Activated CD4-positive, alpha-beta T cell treated with anti-CD3 and anti-CD28 coated beads, Interleukin-2, Interleukin-6, amounts not matched to agents 100 ng/mL and 50 ng/mL, durations not matched to agents 16 hours and 8 hours (primary cell): ENCODE measurements at regions not wholly inside any gene's neighbourhood (a gene's known extent, or its start where the extent isn't known, plus 50 kb on each side); places are given as distances from the start of the nearest gene placed in this dataset.

Experiments
- DNase-seq: peaks from one replicate; pipeline ENCODE4 v3.0.0-alpha.2; 2020

DNA sequence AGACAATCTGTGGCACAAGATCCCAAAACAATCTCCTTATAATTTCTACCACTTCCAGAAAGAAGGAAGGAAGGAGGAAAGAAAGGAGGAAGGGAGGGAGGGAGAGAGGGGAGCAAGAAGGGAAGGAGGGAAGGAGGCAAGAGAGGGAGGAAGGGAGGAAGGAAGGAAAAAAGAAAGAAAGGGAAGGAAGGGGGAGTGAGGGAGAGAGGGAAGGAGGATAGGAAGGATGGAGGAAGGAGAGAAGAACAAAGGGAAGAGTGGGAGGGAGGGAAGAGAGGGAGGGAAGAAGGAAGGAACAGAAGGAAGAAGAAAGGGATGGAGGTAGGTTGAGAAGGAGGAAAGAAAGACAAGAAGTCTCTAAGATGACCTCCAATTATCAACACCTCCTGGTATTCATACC is 185.5 kb upstream of the NFE2L3 start:
- DNase-seq, result no peak

DNA sequence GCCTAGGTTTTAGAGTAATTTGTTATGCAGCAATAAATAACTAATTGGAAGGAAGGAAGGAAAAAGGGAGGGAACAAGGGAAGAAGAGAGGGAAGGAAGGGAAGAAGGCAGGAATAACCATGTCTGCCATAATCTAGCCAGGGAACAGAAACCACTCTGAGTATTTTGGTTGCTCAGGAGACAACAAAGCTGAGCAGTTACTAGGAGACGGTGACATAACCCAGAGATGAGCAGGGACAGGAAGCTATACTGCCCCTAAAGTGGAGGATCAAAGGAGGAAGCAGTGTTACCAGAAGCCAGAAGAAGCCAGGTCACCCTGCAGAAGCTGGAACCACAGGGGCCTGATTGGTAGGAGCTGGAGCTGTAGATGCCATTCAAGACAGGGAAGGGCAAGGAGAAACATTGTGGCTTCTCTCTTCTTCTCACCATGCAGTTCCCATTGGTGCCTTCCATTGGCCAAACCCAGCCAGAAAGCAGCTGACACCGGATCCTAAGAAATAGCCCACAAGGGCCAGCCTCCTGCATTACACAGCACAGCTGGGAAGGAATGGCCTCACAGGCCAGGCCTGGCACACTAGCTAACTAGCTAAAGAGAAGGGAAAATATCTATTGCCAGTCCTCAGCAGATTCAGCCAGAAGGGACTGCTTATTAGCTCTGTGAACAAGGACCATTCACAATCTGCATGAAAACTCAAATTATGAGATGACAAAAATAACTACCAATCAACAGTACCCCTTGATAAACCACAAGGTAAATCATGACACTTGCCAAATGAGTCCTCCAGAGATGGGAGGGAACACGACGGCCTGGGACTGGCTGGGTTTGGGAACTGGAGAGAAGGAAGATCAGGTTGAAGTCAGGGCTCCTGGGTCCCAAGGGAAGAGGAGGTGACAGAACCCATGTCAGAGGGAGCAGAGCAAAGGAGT is 184.5 kb upstream of the NFE2L3 start:
- peak; percentile 59 for DNase-seq

DNA sequence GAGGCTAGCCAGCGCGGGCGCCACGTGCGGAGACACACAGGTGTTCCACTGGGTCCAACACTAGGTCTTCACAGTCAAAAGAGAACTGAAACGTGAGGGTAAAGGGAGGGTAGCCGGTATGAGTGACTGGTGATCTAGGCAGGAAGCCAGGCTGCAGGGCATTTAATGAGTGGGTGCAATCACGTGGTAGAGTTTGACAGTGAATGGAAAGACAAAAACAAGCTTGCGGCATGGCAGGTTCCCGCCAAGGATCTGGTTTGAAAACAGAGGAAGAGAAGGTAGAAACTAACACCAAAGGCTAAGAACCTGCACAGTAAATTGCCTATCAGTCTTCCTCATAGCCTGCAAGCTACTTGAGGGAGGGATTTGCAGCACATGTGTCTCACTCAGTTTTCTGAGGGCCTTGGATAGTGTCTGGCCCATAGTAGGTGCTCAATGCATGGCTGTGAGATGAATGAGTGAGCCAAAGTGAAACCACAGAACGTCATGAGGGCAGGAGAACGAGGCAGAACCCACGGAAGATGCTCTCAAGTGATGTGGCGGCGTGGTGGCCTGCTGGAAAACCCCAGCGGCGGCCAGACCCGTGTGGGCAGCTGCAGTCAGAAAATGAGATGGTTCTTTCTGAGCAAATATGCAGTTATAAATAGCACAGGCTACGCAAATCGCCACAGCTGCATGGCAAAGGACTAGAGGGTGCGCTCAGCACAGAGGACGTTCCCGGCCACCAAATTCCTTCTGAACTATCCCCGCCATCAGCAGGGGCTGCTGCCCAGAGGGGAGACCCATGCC is 183.6 kb upstream of the NFE2L3 start:
- DNase-seq, result peak; percentile 94

DNA sequence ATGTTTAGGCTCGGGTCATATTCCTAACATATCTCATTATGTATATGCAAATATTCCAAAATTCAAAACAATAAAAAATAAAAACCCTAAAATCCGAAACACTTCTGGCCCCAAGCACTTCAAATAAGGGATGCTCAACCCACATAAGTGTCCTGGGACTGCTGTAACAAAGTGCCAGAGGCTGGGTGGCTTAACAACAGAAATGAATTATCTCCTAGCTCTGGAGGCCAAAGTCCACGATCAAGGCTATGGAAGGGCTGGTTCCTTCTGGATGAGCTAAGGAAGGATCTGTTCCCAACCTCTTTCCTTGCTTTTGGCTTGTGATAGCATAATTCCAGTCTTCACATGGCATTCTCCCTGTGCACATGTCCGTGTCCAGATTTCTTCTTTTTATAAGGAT is 181.6 kb upstream of the NFE2L3 start:
- no peak for DNase-seq

DNA sequence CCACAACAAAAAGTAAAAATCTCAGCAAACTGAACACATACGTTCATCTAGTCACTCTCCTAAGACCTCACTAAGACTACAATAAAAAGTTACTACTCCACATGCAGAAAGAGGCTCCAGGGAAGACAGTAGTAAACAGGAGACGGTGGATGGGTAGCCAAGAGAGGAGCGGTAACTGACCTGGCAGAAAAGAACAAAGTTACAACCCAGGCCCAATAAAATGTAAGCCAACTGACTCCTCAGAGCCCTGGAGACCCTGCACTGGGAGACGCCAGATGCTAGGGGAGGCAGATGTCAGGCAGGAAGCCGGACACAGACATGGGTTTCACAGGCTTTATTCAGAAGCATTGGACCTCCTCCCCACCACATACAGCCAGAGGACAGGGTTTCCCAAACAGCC is 181.1 kb upstream of the NFE2L3 start:
- no peak for DNase-seq

DNA sequence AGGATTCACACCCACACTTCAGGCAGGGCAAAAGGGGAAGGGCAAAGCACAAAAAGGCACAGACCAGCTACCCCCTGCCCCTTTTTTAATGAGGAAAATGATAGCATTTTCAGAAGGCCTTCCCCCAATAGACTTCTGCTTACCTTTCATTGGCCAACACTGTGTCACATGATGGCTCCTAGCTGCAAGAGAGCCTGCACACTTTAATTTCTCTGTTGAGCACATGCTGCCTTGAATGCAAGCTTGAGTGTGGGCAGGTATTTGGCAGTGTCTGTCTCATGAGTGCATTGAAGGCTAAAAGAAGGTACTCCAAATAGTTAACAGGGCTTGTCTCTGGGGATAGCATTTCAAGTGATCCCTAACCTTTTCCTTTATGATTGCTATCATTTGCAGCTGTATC is 175.4 kb upstream of the NFE2L3 start:
- no peak for DNase-seq

DNA sequence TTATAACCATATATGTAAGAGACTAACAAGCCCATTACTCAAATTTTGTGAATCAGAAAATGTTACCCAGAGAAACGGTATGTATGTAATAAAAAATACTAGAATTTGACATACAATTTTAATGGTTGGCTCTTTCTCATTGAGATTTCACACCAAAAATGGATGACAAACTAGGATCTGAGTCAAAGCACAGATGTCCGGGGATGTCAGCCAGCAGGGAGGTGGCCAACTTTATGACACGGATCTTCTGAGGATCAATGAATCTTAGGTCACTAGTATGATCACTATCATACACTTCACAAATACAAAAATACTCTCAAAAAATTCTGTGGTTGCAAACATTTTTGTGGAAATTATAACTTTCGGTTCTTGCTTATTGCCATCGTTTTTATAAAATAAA is 173.5 kb upstream of the NFE2L3 start:
- DNase-seq, result no peak

DNA sequence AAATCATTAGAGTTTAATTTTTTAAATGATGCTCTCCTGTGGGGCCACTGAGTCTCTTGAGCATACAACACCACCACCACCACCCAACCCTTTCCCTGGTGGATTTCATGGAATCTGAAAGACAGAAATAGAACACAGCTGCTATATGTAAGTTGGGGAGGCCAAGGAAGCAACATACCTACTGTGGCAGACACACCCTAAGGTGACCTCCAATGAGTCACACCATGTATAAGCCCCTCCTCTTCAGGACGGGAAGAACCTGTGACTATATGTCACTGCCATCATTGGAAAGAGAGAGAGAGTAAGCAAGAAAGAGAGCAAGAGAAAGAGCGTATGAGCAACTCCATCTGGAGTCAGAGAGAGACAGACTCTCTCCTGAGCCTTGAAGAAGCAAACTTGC is 172.4 kb upstream of the NFE2L3 start:
- DNase-seq, result no peak

DNA sequence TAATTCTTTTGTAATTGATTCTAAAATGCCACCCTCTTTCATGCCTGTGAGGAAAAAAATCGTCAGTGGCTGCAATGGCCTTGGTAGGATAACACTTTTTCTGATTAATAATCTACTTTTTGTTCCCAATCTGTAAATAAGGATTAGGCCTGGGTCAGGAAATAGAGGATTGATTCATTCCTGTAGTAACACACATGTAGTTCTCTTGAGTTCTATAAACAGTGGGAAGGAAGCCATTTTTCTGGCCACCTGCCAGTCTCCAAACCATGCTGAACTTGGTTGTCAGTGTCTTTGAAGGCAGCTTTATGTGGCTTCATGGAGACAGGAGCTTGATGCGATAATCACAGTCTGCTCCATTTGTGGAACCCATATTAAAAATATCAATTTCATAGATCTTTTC is 169.3 kb upstream of the NFE2L3 start:
- DNase-seq, result no peak

DNA sequence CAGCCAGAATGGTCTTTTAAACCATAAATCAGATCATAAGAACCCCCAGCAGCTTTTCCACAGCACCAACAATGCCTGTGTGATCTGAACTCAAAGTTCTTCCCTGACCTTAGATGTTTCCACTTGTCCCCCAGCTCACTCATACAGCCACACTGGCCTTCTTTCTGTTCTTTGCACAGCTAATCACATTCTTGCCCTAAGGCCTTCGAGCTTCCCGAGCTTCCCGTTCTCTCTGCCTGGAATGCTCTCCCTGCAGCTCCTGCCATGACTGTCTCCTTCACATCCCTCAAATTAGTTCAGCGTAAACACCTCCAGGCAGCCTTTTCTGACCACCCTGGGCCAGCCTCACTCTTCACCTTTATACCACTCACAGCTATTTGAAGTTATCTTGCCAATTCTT is 166.8 kb upstream of the NFE2L3 start:
- no peak for DNase-seq

DNA sequence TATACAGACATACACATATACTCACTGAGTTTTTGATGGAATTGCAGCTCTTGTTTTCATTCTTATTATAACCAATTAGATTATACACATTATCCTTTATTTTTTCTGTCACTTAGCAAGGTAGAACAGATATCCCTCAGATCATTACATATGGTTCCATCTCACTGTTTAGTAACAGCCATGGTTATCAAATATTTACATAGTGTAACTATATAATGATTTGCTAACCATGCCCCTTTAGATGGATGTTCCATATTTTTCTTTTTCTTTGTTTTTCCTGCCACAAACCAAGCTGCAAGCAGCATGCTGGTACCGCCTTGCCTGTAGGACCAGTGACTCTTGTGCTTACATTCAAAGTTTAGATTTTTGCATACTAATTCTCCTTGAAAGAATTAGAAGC is 163.4 kb upstream of the NFE2L3 start:
- DNase-seq, result no peak

DNA sequence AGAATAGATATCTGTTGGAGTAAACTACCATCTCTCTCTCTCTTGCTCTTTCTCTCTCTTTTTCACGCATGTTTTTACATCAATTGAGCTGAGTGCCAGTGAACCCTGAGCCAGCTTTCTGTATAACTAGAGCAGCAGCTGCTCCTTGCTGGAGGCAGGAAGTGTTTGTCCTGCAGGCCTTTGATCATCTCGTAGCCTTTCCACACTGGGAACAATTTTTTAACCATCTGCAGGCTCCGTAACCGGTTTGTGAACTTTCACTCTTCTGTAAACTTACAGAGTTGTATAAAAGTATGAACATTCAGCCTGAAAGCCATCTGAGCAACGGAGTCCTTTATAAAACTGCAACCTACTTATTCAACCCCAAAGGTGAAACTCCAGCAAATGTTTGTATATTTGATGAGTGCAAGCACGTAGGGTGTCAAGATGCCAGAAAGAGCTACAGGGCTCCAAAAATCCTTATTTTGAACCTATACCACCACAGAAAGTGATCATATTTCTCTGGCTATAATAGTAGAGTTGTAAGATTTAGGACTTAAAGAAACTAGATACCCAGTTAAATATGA is 162.8 kb upstream of the NFE2L3 start:
- DNase-seq, result no peak

DNA sequence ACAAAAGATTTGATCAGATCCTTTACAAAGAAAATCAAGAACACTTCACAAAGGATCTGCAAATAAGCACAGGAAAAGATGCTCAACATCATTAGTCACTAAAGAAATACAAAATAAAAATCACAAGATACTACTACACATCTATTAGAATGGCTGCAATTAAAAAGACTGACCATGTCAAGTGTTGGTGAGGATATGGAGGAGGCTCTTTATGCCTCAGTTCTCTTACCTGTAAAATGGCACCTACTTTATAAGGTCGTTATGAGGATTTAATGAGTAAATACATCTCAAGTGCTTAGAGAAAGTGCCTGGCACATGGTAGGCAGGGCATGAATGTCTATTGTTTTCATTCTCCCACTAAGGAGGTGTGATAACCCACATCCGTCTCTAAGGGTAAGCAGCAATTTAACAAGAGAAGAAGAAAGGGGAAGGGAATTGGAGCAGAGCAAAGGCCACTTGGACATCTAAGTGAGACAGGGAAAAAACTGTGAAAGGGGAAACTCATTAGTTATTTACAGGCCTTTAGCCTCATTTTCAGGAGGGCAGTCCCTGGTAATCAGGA is 157.5 kb upstream of the NFE2L3 start:
- DNase-seq, result no peak

DNA sequence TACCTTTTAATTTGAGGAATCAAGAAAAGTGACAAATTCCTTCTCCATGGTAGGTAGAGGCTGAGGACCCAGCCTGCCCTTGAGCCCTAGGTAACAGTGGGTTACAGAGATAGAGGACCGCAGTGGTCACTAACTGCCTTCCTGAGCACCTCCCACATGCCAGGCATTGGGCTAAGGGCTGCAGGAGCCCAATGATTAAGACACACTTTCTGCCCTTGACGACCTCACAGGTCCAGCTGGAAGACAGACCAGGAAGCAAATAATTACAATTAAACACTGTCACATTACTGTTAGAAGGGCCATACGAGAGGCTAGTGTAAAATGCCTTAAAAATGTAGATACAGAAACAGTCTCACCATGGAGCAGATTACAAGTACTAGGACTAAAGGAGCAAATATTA is 156.8 kb upstream of the NFE2L3 start:
- no peak for DNase-seq

DNA sequence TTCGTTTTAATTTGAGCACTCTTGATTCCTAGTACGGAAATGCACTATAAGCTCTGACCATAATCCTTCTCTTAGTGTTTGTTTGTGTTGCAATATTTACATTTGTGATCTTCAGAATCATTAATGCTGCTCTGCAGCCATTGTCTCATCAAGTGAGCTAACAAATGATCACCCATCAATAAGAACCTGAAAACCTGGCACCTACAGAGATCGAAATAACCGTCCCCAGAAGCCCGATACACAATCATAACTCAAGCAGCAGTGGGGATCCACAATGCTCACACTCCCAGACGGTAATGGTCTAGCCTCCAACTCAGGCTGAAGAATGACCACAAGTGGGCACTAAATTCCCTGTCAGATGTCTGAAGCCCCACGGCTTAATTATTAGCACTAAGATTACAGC is 156.0 kb upstream of the NFE2L3 start:
- no peak for DNase-seq

DNA sequence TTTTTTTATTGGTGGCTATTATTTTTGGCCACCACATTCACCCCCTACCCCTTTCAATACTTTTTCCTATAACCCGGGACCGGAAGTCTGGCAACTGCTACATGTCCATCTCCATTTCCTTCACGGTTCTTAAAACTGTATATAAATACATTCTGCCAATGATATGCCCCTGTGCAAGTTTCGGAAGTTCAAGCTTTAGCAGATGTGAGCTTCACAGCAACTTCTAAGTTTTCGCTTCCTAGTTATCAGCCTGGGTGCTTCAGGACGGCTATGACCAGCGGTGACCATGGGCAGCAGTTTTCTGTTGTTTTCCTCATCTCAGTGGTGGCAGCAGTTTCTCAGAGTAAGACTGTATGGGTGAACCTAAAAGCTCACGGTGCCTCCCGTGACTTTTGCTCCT is 153.5 kb upstream of the NFE2L3 start:
- DNase-seq, result no peak

DNA sequence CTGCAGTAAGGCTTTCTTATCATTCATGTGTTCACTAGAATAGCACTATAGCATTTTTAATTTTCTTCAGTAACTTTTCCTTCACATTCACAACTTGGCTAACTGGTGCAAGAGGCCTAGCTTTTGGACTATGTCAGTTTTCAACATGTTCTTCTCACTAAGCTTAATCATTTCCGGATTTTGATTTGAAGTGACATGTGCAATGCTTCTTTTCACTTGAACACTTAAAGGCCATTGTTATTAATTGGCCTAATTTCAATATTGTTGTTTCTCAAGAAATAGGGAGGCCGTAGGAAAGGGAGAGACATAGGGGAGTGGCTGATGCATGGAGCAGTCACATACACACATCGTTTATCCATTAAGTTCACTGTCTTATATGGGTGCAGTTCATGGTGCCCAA is 151.2 kb upstream of the NFE2L3 start:
- no peak for DNase-seq

DNA sequence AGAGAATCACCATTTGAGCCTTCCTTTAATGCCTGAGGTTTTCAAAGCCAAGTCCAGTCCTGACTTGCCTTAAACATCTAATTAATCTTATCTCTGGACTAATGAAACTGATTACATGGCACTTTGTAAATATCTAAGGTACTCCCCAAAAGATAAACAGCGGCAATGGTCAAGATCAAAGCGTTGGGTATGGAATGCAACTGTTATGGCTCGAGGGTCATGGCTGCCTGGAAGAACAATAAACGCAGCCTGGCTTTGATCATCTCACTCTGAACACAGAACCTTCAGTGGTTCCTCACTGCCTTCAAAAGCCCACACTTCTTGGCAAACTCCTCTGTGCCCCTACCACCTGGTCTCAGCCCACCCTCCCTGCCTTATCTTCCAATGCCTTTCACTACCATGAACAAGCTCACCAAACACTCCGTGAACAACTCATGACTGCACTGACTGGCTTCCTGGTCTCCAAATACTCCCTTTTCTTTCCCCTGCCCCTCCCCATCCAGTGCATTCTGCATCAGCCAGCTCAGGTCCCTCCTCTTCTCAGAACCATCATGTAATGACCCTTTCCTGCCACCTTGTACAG is 150.2 kb upstream of the NFE2L3 start:
- DNase-seq, result no peak

DNA sequence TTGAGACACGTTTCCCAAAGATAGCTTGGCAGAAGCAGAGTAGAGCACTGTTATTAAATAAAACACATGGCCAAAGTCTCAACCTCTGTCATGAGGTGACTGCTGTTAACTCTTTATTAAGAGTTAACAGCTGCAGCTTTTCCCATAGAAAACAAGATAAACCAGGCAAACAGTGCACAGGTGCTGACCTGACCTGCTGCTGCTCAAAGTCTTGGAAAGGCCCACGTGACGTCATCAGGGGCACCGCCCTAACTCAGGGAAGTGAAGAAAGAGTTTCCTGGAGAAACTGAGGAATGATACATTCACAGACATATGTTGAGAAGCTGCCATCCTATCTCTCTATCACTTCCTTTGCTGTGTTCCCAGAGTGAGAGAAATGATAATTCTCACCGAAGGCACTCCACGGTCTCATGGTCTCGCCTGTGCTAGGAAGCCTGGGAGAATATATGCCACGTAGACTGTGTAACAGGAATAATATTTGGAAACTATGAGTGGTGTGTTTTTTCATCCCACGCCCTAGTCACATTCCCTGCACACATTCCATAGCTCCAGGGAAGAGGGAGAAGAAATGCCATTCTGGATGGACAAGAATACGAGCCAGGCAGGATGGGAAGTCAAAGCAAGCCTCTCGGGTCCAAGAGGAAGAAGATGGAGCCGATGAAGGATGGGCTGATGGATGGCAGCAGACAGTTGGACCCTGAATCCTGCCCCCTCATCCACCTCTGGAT is 146.2 kb upstream of the NFE2L3 start:
- DNase-seq, result no peak

DNA sequence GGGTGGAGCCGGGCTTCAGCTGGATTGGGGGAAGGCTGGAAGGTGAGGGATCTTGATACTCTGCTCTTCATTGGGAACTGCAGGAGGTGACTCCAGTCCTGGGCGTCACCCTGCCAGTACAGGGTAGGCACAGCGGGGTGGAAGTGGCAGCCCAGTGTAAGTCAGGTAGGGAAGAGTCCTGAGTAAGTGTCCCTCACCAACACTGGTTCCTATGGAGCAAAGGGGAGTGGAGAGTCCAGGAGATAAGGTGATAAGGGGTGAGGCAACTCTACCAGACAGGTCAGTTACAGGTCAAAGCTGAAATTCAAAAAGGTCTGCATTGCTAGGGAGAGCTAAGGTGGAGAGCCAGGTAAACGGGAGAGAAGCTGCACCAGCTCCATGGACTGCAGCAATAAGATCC is 145.6 kb upstream of the NFE2L3 start:
- DNase-seq, result no peak

DNA sequence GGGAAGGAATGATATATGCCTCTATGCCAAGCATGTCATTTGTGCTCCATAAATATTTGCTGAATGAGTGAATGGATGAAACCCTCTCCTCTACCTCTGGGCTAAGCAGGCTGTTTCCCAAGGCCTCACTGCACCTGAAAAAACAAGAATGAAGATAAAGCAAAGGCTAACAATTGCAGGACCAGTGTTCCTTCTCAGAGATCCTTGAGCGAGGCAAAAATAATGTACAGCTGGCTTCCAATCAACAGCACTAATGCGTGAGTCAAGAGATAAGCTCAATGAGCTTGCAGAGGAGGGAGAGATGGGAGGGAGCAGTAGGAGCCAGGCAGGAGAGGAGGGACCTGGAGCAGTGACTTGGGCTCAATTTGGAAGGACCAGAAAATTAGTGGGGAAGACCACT is 144.5 kb upstream of the NFE2L3 start:
- DNase-seq, result no peak

DNA sequence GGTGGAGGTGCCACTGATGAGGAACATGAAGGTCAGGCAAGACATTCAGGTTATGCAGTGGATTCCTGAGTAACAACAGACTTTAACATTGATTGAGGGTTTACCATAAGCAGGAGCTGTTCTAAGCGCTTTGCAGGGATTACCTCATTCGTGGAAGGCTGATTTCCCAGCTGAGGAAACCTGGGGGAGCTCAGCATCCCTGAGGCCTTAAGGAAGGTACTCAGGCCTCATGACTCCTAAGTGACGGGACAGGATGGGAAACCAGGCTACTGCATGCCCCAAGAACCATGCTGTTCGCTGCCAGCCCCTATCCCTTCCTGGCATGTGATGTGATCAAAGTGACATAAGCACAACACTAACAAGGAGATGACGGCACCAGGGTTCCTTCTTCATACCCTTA is 143.6 kb upstream of the NFE2L3 start:
- DNase-seq, result no peak
